ENCODE measurements at regions not wholly inside any gene's neighbourhood (a gene's known extent, or its start where the extent isn't known, plus 50 kb on each side); places are given as distances from the start of the nearest gene placed in this dataset. TPM values are rescaled to one million over a fixed set of nuclear protein-coding genes. Genes with fewer than 3 reads are reported as not detected.

Small RNAs in the stretch of these regions (small RNA-seq; reads per million reads assigned to genes)
- gene RNU6-1031P (ENCODE audit: low replicate concordance) = not detected

All from tongue (tissue), 1 donor.